ENCODE measurements at regions not wholly inside any gene's neighbourhood (a gene's known extent, or its start where the extent isn't known, plus 50 kb on each side); places are given as distances from the start of the nearest gene placed in this dataset.

DNA sequence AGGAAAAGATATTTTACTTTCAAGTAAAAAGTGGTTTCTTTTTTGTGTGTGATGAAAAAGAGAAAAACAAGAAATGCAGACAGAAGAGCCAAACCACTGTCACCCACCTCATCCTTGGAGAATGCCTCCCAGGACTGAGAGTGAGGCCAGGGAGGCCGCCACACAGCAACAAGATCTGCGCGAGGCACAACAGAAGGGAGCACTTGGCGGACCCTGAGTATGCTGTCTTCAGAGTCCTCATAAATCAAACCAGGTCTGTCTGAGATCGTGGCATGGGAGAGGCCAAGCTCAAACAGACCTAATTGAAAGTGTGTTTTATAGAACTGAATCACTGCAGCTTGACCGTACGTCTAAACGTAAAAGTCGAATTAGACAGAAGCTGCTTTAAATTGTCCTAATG lies 134.3 kb upstream of the VCX2 start:
- WGBS (ENCODE audit: missing lambda C conversion rate): 65% methylated on average over 9 of the region's 9 CpGs
- Histone ChIP-seq H3K9me3 (no peaks in the 10 kb centered on the region), H3K4me3 (no peak overlapping the region), H3K27ac (no peak overlapping the region), H3K4me2 (no peak overlapping the region), H3K4me1 (no peaks in the 10 kb centered on the region)
- no peak for TF ChIP-seq CEBPB (IDR thresholded peaks at IDR 0.05)
- TF ChIP-seq ESRRA (IDR thresholded peaks at IDR 0.05; ENCODE audit: borderline replicate concordance, low read length): no peak
- no peak for DNase-seq (ENCODE audit: low read depth in 1 of 2, low spot score in 1 of 2)
- CTCF ChIA-PET: no interaction called here
- no peak for FAIRE-seq
- POLR2A ChIA-PET: no interaction called here
- no peak for ATAC-seq

DNA sequence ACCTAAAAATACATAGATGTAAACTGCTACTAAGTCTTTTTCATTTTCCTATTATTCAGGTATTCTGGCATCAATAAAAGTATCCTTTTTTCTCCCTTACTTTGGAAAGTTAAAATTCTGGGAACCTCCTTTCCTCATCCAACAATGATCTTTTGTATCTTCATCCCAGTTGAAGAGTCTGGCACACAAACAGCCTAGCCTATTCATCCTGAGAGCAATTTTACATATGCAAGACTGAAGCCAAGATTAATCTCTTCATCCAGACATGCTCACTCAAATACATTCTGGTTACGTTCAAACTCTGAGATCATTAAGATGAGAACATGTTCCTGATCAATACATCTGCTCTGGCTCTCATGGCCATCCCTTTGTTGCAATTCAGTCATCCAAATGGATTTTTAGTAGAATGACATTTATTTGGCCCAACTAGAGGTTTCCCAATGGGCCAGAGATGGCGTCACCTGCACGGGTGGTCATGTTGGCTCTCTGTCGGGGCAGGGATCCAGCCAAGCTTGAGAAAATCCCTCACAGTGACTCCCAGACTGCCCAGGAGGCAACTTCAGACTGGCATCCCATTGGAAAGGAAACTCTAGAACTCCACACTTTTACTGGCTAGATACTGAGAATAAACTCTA lies 135.3 kb upstream of the VCX2 start:
- CTCF ChIA-PET: no interaction called here
- peak; percentile 93 for FAIRE-seq
- 0% methylated on average over 1 of the region's 4 CpGs for WGBS (ENCODE audit: missing lambda C conversion rate)

DNA sequence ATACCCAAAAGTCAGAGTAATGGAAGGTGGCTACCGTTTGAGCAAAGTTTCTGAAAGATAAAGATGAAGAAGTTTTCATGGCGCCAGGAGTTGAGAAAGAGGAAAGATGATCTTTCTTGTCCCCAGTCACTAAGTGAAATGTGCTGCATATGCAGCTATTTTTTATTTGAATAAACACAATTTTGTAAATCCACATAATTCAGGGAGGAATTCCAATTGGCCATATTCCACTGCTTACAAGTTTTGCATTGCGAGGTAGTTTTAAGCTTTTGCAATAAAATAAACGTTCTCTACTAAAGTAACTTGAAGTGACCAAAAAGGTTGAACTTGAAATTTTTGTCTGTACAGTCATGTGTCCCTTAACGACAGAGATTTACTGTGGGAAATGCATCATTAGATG lies 139.3 kb upstream of the VCX2 start:
- POLR2A ChIA-PET: no interaction called here

More for the DNA sequence above, 135.3 kb upstream of the VCX2 start:
- Histone ChIP-seq H3K27ac (no peak overlapping the region), H3K4me3 (no peak overlapping the region), H3K9me3 (no peaks in the 10 kb centered on the region), H3K4me1 (no peaks in the 10 kb centered on the region), H3K4me2 (no peak overlapping the region)
- ATAC-seq (no peak), DNase-seq (ENCODE audit: low read depth in 1 of 2, low spot score in 1 of 2) (no peak)
- POLR2A ChIA-PET: no interaction called here
- TF ChIP-seq ZSCAN20 (CRISPR knock-in tag; IDR thresholded peaks at IDR 0.05): no peak
- TF ChIP-seq MYC (IDR thresholded peaks at IDR 0.05; ENCODE audit: borderline replicate concordance, low read length): no peak
- no peak for TF ChIP-seq ELK1 (IDR thresholded peaks at IDR 0.05; ENCODE audit: low read depth, low read length)
- TF ChIP-seq FOSL2 (IDR thresholded peaks at IDR 0.05): no peak
- TF ChIP-seq FOSL2 (CRISPR knock-in tag; IDR thresholded peaks at IDR 0.05): no peak
- no peak for TF ChIP-seq JUNB (IDR thresholded peaks at IDR 0.05)
- TF ChIP-seq PHF8 (IDR thresholded peaks at IDR 0.05; ENCODE audit: borderline replicate concordance, low read depth): no peak
- TF ChIP-seq RARB (CRISPR knock-in tag; IDR thresholded peaks at IDR 0.05): no peak
- TF ChIP-seq EHMT2 (IDR thresholded peaks at IDR 0.05; ENCODE audit: low read depth): no peak
- TF ChIP-seq KDM5A (IDR thresholded peaks at IDR 0.05): no peak
- no peak for TF ChIP-seq RNF2 (IDR thresholded peaks at IDR 0.05; ENCODE audit: borderline replicate concordance, low read depth)
- no peak for TF ChIP-seq NFE2L2 (conservative IDR thresholded peaks at IDR 0.05; ENCODE audit: low read length)
- no peak for TF ChIP-seq HEYL (CRISPR knock-in tag; IDR thresholded peaks at IDR 0.05)
- no peak for TF ChIP-seq ZC3H11A (IDR thresholded peaks at IDR 0.05)
- TF ChIP-seq SMC3 (IDR thresholded peaks at IDR 0.05): no peak
- TF ChIP-seq HOXB5 (CRISPR knock-in tag; IDR thresholded peaks at IDR 0.05): no peak
- TF ChIP-seq ZNF302 (CRISPR knock-in tag; IDR thresholded peaks at IDR 0.05): no peak
- no peak for TF ChIP-seq CHD2 (IDR thresholded peaks at IDR 0.05; ENCODE audit: low read length, partially characterized antibody)
- no peak for TF ChIP-seq HOXB13 (CRISPR knock-in tag; IDR thresholded peaks at IDR 0.05; ENCODE audit: low read depth)

More for the DNA sequence above, 139.3 kb upstream of the VCX2 start:
- Histone ChIP-seq H3K27ac (no peak overlapping the region), H3K9me3 (no peaks in the 10 kb centered on the region), H3K4me3 (no peak overlapping the region), H3K4me2 (no peak overlapping the region), H3K4me1 (no peaks in the 10 kb centered on the region)
- FAIRE-seq (no peak), ATAC-seq (no peak), DNase-seq (ENCODE audit: low read depth in 1 of 2, low spot score in 1 of 2) (no peak)
- CTCF ChIA-PET: no interaction called here
- TF ChIP-seq JUN (IDR thresholded peaks at IDR 0.05) (no peak), HEYL (CRISPR knock-in tag; IDR thresholded peaks at IDR 0.05) (no peak), REST (IDR thresholded peaks at IDR 0.05) (no peak), ZC3H11A (IDR thresholded peaks at IDR 0.05) (no peak), HDAC2 (IDR thresholded peaks at IDR 0.05) (no peak), NPAS2 (CRISPR knock-in tag; IDR thresholded peaks at IDR 0.05; ENCODE audit: borderline replicate concordance) (no peak), SMC3 (IDR thresholded peaks at IDR 0.05) (no peak), BCL3 (IDR thresholded peaks at IDR 0.05) (no peak)
- TF ChIP-seq, protein P1, sequence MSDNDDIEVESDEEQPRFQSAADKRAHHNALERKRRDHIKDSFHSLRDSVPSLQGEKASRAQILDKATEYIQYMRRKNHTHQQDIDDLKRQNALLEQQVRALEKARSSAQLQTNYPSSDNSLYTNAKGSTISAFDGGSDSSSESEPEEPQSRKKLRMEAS (IDR thresholded peaks at IDR 0.05): no peak
- WGBS (ENCODE audit: missing lambda C conversion rate): 5% methylated on average over 5 of the region's 5 CpGs

Data from A549 (cell line).